Fibroblast of skin of scalp (primary cell): ENCODE measurements at regions not wholly inside any gene's neighbourhood (a gene's known extent, or its start where the extent isn't known, plus 50 kb on each side); places are given as distances from the start of the nearest gene placed in this dataset.
A peak's percentile ranks its signal among the peaks of the same experiment; 100 is the strongest.

Experiments
- DNase-seq: peaks from one replicate; pipeline ENCODE4 v3.0.0-alpha.2; 2013

DNA sequence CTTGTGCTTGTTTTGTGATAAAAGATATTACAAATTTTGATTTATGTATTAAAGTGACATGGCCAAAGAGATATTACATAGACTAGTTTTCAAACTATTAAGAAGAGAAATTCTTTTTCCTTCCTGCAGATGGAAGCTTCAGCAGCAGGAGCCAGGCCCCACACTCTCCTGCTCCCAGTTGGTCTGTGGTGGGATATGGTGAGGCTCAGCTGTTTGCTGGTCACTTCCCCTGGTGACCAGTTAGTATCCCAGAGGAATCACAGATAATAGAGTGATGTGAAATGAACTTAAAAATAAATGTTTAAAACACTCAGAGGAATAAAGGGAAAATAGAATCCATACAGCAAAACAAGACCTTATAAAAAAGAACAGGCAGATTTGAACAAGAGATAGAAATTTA is 154.7 kb downstream of the KTN1 start:
- DNase-seq = no peak

- DNase-seq = no peak
Measured at GRCh38 chr14:55739967-55740648, 160.1 kb downstream of the KTN1 start.

- DNase-seq = no peak
Measured at GRCh38 chr14:55740649-55740989, 160.6 kb downstream of the KTN1 start.

DNA sequence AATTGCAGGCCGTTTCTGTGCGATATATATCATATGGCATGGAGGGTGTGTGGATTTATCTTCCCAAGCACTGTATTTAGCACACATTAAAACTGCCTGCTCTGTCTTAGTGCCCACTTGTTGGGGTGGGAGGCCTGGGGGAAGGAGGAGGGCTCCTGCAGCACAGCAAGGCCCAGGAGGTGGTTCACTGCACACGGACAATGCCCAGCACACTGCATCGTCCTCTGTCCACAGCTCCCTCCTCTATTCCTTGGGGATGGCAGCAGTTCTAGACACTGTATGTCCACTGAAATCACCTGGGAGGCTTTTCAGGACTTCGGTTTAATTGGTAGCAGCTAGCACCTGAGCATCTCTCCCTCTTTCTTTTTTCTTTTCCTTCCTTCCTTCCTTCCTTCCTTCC is 161.2 kb downstream of the KTN1 start:
- DNase-seq = no peak

DNA sequence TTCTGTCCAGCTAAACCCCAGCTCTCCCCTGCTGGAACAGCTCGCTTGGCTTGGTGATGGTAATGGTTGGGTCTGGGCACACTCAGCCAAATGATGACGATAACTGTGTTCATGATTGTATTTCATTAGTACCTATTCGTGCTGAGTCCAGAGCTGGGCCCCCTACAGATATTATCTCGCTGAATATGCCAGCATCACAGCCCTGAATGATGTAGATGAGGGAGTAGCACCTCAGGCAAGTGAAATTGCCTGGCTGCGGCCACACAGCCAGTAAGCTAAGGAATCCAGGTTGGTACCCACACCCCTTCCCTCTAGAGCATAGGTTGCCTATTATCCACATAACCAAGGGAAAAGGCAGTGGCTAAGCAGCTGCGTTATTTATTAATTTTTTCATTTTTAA is 163.5 kb downstream of the KTN1 start:
- DNase-seq = no peak

GRCh38 chr14:55744321-55744720 is 164.3 kb downstream of the KTN1 start:
- no peak for DNase-seq

DNA sequence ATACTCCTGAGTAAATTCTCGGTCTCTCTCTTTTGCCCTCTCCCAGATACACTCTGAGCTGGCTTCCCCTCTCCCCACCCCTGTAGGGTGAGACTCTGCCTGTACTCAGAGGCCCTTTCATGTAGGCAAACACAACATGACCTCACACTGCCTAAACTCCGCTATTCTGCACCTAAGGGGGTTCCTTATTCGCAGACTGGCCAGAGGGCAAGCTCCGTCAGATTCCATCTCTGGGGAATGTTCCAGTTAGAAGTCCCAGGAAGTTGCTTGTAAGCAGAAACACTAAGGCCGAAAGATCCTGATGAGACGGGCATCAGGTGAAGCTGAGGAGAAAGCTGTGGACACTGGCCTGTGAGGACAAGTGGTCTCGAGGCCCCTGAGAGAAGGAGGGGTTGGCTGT is 165.9 kb downstream of the KTN1 start:
- DNase-seq = no peak

DNA sequence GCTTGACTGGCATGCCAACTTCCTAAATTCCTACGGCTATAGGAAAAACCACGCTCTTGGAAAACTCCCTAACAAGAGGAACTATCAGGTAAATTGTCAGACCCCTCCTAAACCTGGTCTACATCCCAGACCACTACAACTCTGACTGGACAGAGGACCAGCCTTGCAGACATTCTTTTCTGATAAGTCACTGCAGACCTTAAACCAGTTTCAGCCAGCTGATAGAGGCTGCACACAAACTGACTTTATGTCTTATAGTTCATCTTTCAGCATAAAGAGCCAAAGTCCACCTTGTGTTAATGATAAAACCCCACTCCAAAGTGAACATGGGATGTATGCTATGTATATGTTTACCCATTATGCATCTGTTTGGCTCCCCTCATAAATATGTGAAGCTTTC is 166.6 kb downstream of the KTN1 start:
- DNase-seq = no peak

DNA sequence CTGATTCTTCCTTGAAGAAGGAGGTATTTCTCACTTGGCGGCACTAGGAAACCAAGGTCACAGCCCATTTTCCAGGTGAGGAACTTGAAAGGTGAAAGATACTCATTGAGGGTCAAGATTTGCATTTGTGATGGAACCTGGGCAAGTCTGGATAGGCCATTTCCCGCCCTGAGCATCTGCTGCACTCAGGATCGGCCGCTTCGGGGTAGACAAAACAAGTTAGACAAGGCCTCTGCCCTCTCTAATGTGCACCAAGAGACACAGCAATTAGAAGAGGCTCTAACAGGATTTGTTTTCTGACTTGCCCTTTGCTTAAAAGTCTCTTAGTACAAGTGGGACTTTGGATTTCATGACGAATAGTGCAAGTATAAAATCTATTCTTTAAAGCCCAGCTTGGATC is 167.2 kb downstream of the KTN1 start:
- DNase-seq = no peak

DNA sequence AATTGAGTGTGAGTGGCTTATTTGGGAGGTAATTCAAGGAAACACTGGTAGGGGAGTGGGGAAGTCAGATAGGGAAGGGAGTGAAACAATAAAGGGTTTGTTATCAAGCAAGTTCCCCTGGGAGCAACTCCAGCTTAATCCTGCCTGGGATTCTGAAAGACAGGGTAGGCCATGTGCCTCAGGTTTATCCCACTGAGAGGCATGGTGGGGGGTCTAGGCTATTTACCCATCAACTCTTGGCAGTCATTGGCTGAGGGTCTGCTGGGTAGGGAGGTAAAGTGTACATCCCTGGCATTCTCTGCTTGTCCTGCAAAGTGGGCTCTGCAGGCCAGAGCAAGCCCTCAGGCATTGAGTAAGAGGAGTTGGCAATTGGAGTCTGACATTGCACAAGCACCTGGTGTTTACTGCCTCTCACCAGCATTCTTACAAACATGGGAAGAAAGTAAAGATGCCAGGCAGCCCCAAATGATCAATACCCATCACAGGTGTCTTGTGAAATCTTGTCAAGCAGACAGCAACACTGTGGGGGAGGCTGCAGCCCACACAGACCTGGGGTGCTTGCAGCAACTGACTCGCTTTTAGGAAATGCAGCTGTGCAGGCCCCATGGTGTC is 169.3 kb downstream of the KTN1 start:
- DNase-seq = peak; percentile 21

DNA sequence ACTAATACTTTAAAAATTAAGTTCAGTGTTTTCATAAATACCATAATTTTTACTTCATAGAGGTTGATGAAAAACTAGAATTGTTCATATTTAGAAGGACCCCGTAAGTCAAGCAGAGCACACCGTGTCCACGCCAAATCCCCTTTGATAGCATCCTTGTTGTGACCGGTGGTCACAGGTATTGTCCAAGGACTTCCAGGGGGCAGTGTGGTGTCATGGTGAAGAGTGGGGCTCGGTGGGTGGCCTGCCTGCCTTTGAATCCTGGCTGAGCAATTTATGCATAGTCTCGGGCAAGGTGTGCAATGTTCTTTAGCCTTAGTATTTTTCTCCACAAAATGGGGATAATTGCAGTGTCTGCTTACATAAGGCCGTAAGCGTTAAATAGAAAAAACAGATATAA is 169.9 kb downstream of the KTN1 start:
- DNase-seq = no peak

- DNase-seq = peak; percentile 60
Measured at GRCh38 chr14:55752580-55753390, 172.8 kb downstream of the KTN1 start.

GRCh38 chr14:55754471-55754870 is 174.5 kb downstream of the KTN1 start:
- peak; percentile 2 for DNase-seq

GRCh38 chr14:55754871-55755270 is 174.9 kb downstream of the KTN1 start:
- no peak for DNase-seq

DNA sequence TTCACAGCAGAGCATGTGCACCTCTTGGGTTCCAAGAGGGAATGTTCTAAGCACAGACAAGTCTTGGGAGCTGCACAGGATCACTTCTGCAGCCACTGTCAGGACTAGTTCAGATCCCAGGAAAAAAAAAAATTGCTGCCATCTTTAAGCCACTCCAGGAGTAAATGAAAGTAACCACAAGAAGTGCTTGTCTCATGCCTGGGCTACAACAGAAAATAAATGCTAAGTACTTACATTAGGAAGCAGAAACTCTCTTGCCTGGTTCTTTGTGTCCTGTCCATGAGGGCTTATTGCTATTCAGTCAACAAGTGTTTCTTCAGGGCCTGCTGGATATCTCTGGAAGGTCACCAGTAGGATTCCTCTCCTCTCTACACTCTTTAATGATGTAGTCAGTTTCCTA is 176.1 kb downstream of the KTN1 start:
- DNase-seq = no peak

DNA sequence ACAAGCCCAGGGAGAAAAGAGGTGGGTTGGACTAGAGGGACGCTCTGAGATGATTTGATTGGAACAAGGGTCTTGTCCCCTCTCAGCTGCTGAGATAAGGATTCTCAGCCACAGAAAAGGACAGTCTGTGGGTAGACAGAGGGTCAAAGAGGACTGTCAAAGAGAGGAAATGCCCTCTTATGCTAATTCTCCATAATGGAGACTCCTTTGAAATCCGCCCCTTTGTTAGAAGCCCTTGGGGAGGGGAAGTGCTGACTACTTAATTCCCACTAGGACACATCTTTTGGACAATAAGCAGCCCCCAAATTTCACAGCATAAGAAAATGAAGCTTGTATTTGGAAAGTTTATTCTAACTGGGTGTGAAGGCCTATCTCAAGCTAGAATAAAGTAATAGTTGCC is 176.6 kb downstream of the KTN1 start:
- DNase-seq = no peak

- DNase-seq = no peak
Measured at GRCh38 chr14:55758796-55759195, 178.8 kb downstream of the KTN1 start.

DNA sequence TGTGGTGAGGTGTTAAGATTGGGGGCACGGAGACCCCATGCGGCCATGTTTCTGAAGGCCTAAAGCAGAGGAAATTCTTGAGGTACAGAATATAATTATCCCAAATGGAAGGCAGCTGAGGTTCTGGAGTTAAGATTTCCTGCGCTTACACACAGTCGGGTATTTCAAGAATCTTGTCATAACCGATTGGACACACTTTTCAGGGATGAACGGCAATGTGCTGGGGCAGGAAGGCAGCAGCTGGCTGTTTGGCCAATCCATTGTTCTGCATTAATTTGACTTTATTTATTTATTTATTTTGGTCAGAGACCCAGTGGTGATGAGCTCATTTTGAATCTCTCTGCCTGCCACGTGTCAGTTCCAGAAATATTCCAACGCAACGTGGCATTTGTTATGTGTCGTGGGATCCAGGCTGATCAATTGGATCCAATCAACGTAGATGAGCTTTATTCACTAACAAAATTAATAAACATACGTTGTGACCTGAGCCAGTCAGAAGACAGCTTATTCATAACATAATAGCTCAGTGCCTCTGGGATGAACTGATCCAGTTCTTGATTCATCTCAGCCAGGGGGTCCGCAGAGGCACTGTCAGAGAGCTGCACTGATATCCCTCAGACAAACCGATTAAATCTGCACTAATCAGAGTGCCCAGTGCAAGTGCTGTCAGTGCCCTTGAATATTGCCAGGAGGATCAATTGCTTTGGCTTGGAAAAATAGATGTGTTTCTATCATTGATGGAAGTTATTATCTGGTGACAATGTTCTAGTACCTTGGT is 181.0 kb downstream of the KTN1 start:
- DNase-seq = no peak

DNA sequence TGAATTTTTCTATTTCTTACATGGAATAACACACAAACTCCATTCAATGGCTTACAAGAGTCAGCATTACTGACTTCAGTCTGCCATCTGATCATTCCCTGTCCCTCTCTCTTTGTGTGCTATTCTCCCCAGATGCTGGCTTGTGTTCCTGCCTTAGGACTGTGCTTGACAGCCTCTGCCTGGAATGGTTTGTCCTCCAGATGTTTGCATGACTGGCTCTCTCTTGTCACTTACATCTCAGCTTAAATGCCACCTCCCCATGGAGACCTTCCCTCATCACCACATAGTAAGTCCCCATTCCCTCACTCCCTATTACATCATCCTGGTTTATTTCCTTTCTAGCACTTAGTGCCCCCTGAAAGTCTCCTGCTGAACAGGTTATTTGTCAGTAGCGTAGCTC is 181.6 kb downstream of the KTN1 start:
- DNase-seq = no peak

DNA sequence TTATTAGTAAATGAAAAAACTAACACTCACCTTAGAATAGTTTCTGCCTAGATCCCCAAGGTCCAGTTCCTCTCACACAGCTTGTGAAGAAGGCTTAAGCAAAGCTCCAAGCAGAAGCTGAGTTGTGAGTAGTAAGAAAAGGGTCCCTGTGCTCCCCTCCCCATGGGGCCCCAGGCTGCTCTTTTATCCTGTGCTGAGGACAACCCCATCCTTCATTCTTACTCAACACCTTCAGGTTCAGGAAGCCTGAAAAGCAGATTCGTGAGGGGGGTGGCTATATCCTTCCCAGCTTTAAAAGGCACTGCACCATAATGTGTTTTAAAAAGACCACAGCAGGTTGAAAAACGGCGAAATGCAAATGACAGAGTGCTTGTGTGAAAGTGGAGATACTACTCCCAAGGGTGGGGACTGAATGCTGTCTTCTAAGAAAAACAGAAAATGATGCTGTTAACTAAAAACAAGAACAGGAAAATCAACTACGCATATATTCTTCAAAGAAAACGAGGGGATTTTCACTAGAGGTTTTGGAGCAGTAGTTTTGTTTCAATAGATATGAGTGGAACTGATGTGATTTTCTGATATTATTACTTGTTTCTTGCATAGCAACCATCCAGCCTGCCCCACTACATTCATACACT is 182.7 kb downstream of the KTN1 start:
- no peak for DNase-seq

DNA sequence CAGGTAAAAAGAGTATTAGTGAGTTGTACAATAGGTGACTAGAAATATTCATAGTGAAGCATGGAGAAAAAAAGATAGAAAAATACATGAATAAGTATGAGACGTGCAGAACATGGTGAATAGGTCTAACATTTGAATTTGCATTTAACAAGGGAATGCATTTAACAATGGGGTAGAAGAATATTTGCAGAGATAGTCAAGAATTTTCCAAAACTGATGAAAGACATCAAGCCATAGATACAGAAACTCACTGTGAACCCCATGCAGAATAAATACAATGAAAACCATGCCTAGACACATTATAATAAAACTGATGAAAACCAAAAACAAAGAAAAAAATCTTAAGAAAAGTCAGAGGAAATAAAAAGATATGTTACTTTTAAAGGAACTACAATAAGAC is 184.8 kb downstream of the KTN1 start:
- no peak for DNase-seq

GRCh38 chr14:55766071-55766470 is 186.1 kb downstream of the KTN1 start:
- no peak for DNase-seq

DNA sequence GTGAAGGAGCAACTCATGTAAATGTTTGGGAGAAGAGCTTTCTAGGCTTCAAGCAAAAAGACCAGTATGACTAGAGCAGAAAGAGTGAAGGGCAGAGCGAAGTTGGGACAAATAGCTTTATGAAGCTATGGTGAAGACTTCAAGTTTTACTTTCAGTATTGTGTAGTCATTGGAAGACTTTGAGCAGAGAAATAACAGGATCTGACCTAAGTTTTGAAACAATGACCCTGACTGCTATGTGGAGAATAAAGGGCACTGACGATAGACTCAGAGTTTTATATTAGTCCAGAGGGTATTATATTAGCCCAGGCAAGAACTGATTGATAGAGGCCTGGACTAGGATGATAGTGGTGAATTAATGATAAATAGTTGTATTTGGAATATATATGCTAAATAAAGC is 187.3 kb downstream of the KTN1 start:
- no peak for DNase-seq
